OCI-LY7 (cell line): ENCODE measurements at regions not wholly inside any gene's neighbourhood (a gene's known extent, or its start where the extent isn't known, plus 50 kb on each side); places are given as distances from the start of the nearest gene placed in this dataset.
"Not testable (repeated sequence)": the region's sequence is repeated elsewhere in the genome, so short reads cannot be mapped to it uniquely, and the experiment has no call there.

Experiments
- CTCF ChIP-seq: fragments of 200-600 bp; sonication (generic); conservative IDR thresholded peaks from 2 replicates; pipeline ENCODE4 v1.5.1; 2014; ENCODE audit warnings: mild to moderate bottlenecking, antibody characterized with exemption, low read length, moderate library complexity, mixed read lengths
- EZH2phosphoT487 ChIP-seq: fragments of 200-600 bp; sonication (generic); IDR thresholded peaks from 2 replicates; pipeline ENCODE4 v1.6.1; 2018; ENCODE audit warnings: low read depth, borderline replicate concordance, mild to moderate bottlenecking, mixed run types, antibody characterized with exemption, low read length, moderate library complexity, mixed read lengths

- not testable (repeated sequence) for TF ChIP-seq CTCF, EZH2phosphoT487
These were observed 440.5 kb upstream of the ACTBL2 start for GRCh38 chr5:57923094-57923493.
